K562 (cell line): ENCODE measurements at regions not wholly inside any gene's neighbourhood (a gene's known extent, or its start where the extent isn't known, plus 50 kb on each side); places are given as distances from the start of the nearest gene placed in this dataset.

Experiments
- ATAC-seq: fragments of 200-7000 bp; cut with Tn5 transposase; 3 replicates; pipeline ENCODE4 v1.9.1; 2020; ENCODE audit warnings: moderate library complexity
- BruUV-seq: library from RNA; stranded (reverse); fragments of 400-500 nt; replicated peaks from 2 replicates; lab custom pipeline; 2021; lab: Mats Ljungman, UMichigan
- CTCF ChIA-PET: fragments of 300-600 bp; formaldehyde crosslinking; extraction: SDS; loops from one replicate; lab custom pipeline; 2021; ENCODE audit warnings: low intra/inter-chr PET ratio; lab: Yijun Ruan, JAX
- POLR2A ChIA-PET: fragments of 300-600, 350-650 bp; sonication (Branson Sonifier 250); formaldehyde crosslinking; extraction: SDS; loops from one replicate; lab custom pipeline; 2021; ENCODE audit warnings: antibody characterized with exemption, inconsistent platforms; lab: Yijun Ruan, JAX
- DNase-seq, 4 experiments: peaks; one replicate each; pipeline versions ENCODE4 v3.0.0 to v3.0.0-alpha.2; 2011 to 2018; ENCODE audit warnings: low spot score in 3 of 4, mixed read lengths in 3 of 4; ENCODE audit errors: extremely low read depth in 1 of 4
- FAIRE-seq: peaks from 2 replicates; lab custom pipeline; 2011; peaks lifted over from hg19 to GRCh38; lab: Jason Lieb, UNC
- H2AFZ ChIP-seq: 2 replicates; pipeline ENCODE4 v1.6.0; 2011; ENCODE audit warnings: low read depth, low read length, control low read depth, inconsistent platforms
- H3K27ac ChIP-seq: fragments of 200-600 bp; 3 replicates; pipeline ENCODE4 v1.8.0; 2011; ENCODE audit warnings: low read depth, mild to moderate bottlenecking, control low read depth, inconsistent platforms, low read length, moderate library complexity, mixed read lengths; ENCODE audit errors: extremely low read depth
- H3K27me3 ChIP-seq, 2 experiments: fragments of 300-600 bp in 1 of 2; 2 replicates in 1 of 2; 3 replicates in 1 of 2; pipeline versions ENCODE4 v1.6.0 to v1.8.0; 2011; ENCODE audit warnings: inconsistent platforms in 2 of 2, low read length in 2 of 2, mild to moderate bottlenecking in 1 of 2, mixed read lengths in 1 of 2, moderate library complexity in 1 of 2; ENCODE audit not compliant: control insufficient read depth in 2 of 2, insufficient read depth in 2 of 2
- H3K36me3 ChIP-seq: fragments of 300-600 bp; 3 replicates; pipeline ENCODE4 v1.8.0; 2011; ENCODE audit warnings: mild to moderate bottlenecking, low read length, inconsistent platforms; ENCODE audit not compliant: control insufficient read depth, insufficient read depth
- H3K4me1 ChIP-seq, 2 experiments: fragments of 200-600 bp in 1 of 2; replicated peaks in 1 of 2; 2 replicates in 1 of 2; 3 replicates in 1 of 2; pipeline versions ENCODE4 v1.5.1 to v1.8.0; 2011; ENCODE audit warnings: inconsistent platforms in 2 of 2, low read length in 2 of 2, mild to moderate bottlenecking in 1 of 2, mixed read lengths in 1 of 2, moderate library complexity in 1 of 2; ENCODE audit not compliant: control insufficient read depth in 2 of 2, insufficient read depth in 2 of 2
- H3K4me2 ChIP-seq: 2 replicates; pipeline ENCODE4 v1.6.1; 2011; ENCODE audit warnings: low read length, control low read depth, inconsistent platforms, mixed read lengths; ENCODE audit not compliant: insufficient read depth
- H3K4me3 ChIP-seq: fragments of 200-600 bp; sonication (generic), shearing (Covaris generic); 2 replicates; pipeline ENCODE4 v1.5.1; 2016; ENCODE audit warnings: control low read depth, inconsistent platforms
- H3K79me2 ChIP-seq: fragments of 200-600 bp; 3 replicates; pipeline ENCODE4 v1.8.0; 2011; ENCODE audit warnings: low read length, inconsistent platforms; ENCODE audit not compliant: control insufficient read depth, insufficient read depth
- H3K9ac ChIP-seq, 2 experiments: 2 replicates each; pipeline versions ENCODE4 v1.6.0 to v1.6.1; 2011; ENCODE audit warnings: low read depth in 2 of 2, low read length in 2 of 2, control low read depth in 1 of 2, inconsistent platforms in 1 of 2, mild to moderate bottlenecking in 1 of 2, mixed read lengths in 1 of 2; ENCODE audit not compliant: insufficient read depth in 1 of 2
- H3K9me1 ChIP-seq: one replicate; pipeline ENCODE4 v1.6.0; 2011; ENCODE audit warnings: inconsistent platforms, mild to moderate bottlenecking, low read length, moderate library complexity; ENCODE audit not compliant: control insufficient read depth, insufficient read depth
- H3K9me3 ChIP-seq: replicated peaks from 2 replicates; pipeline ENCODE4 v1.5.1; 2011; ENCODE audit warnings: low read depth, low read length, inconsistent platforms; ENCODE audit not compliant: control insufficient read depth, insufficient read depth
- H4K20me1 ChIP-seq: replicated peaks from 2 replicates; pipeline ENCODE4 v1.6.1; 2011; ENCODE audit warnings: low read length, inconsistent platforms, mixed read lengths; ENCODE audit not compliant: control insufficient read depth, insufficient read depth
- COPS2 ChIP-seq: fragments of 450-650 bp; conservative IDR thresholded peaks from 2 replicates; pipeline ENCODE4 v1.6.1; 2016; ENCODE audit warnings: mild to moderate bottlenecking, moderate library complexity
- KDM1A ChIP-seq, 2 experiments: fragments of 450-650 bp; IDR thresholded peaks; 2 replicates each; pipeline ENCODE4 v1.6.1; 2016; ENCODE audit warnings: mild to moderate bottlenecking in 2 of 2
- MEF2D ChIP-seq: conservative IDR thresholded peaks from 2 replicates; pipeline ENCODE4 v1.6.1; 2016; ENCODE audit warnings: low read depth, missing genetic modification characterization, missing compliant biosample characterization
- USF1 ChIP-seq: sonication (generic); formaldehyde crosslinking; IDR thresholded peaks from 2 replicates; pipeline ENCODE4 v1.9.0; 2022; ENCODE audit warnings: mild to moderate bottlenecking, missing genetic modification reagents
- ZNF512 ChIP-seq: IDR thresholded peaks from 2 replicates; pipeline ENCODE4 v1.6.1; 2016; ENCODE audit warnings: missing genetic modification characterization, missing compliant biosample characterization
- WGBS: fragments of 100-300 bp; shearing (Covaris generic); methylation state at CpG from one replicate; pipeline ENCODE4 v1.1.6; 2016; ENCODE audit warnings: low coverage, mixed read lengths; ENCODE audit not compliant: insufficient coverage; ENCODE audit errors: missing lambda C conversion rate; 5-methylcytosine and 5-hydroxymethylcytosine counted together
- in situ Hi-C: fragments of 300-500 bp; cut with MboI; formaldehyde crosslinking; loops from 4 replicates; pipeline ENCODE4 v1.15.0; 2018; ENCODE audit warnings: inconsistent platforms, mixed read lengths
- intact Hi-C: fragments of 100-400 bp; cut with micrococcal nuclease; formaldehyde crosslinking; loops from 2 replicates; pipeline ENCODE4 v1.14.2; 2022

GRCh38 chr7:25579778-25580075 is 351.4 kb upstream of the NPVF start:
- H4K20me1 ChIP-seq = no peaks in the 10 kb centered on the region
- peaks cover 0 to 24% of the 10 kb centered on the region in 2 experiments; a peak in 3 of 5 replicates for H3K27me3 ChIP-seq
- DNase-seq = no peak
- no peaks in the 10 kb centered on the region for H3K36me3 ChIP-seq
- H3K4me3 ChIP-seq = no peak overlapping the region
- TF ChIP-seq USF1 (CRISPR knock-in tag) = no peak
- peak; percentile 38 to 61; a peak in 2 of 4 replicates for TF ChIP-seq KDM1A (IDR thresholded peaks at IDR 0.05)
- no peak overlapping the region for H3K4me2 ChIP-seq
- in situ Hi-C loops = no loop called here
- ChIA-PET CTCF (interaction anchor here (0.6 kb wide), 1 partner anchor 11 kb away, joined by 3 read pairs; no protein-coding TSS in a partner anchor), POLR2A (interaction anchor here (0.6 to 1.2 kb wide), 4 partner anchors 9 to 59 kb away, joined by 3 to 4 read pairs (median 4); no protein-coding TSS in a partner anchor)
- WGBS = 3% methylated on average over 4 of the region's 4 CpGs
- H3K9me3 ChIP-seq = no peaks in the 10 kb centered on the region
- no peak for FAIRE-seq
- no peak for ATAC-seq
- H3K9ac ChIP-seq = no peak overlapping the region
- intact Hi-C loops = no loop called here
- no TSS peak for BruUV-seq
- no peak overlapping the region for H2AFZ ChIP-seq
- H3K9me1 ChIP-seq = peaks cover 3% of the 10 kb centered on the region
- peaks cover 0 to 8% of the 10 kb centered on the region in 2 experiments; a peak in 1 of 5 replicates for H3K4me1 ChIP-seq
- H3K79me2 ChIP-seq = no peaks in the 10 kb centered on the region
- no peak overlapping the region for H3K27ac ChIP-seq

- in situ Hi-C loops = no loop called here
- DNase-seq (no peak), ATAC-seq (no peak), FAIRE-seq (no peak)
- intact Hi-C loops = no loop called here
- H3K9ac ChIP-seq = no peak overlapping the region
- TF ChIP-seq MEF2D (tag) = no peak
- TF ChIP-seq COPS2 = no peak
- TF ChIP-seq ZNF512 = 0 out of 2 replicates have a peak, but pooled peaks have one; percentile 7
- ChIA-PET CTCF (no interaction called here), POLR2A (interaction anchor here (0.6 to 1.2 kb wide), 4 partner anchors 9 to 209 kb away, joined by 3 to 4 read pairs (median 3); no protein-coding TSS in a partner anchor)
- H3K27ac ChIP-seq = no peak overlapping the region
- peaks cover 3% of the 10 kb centered on the region for H3K9me1 ChIP-seq
- no peak overlapping the region for H2AFZ ChIP-seq
- peaks cover 0 to 8% of the 10 kb centered on the region in 2 experiments; a peak in 1 of 5 replicates for H3K4me1 ChIP-seq
- 0% methylated on average over 4 of the region's 4 CpGs for WGBS
- no peaks in the 10 kb centered on the region for H3K36me3 ChIP-seq
- H3K4me2 ChIP-seq = no peak overlapping the region
- no peak overlapping the region for H3K4me3 ChIP-seq
- H4K20me1 ChIP-seq = no peaks in the 10 kb centered on the region
- BruUV-seq = no TSS peak
- H3K79me2 ChIP-seq = no peaks in the 10 kb centered on the region
- peaks cover 0 to 24% of the 10 kb centered on the region in 2 experiments; a peak in 3 of 5 replicates for H3K27me3 ChIP-seq
- no peaks in the 10 kb centered on the region for H3K9me3 ChIP-seq
These were observed 351.9 kb upstream of the NPVF start for GRCh38 chr7:25580141-25580540.
